ENCODE measurements at regions not wholly inside any gene's neighbourhood (a gene's known extent, or its start where the extent isn't known, plus 50 kb on each side); places are given as distances from the start of the nearest gene placed in this dataset.

- no peak for DNase-seq
These were observed 96.0 kb upstream of the IKZF1 start for GRCh38 chr7:50208378-50208982.

- DNase-seq, result no peak
These were observed 96.7 kb upstream of the IKZF1 start for GRCh38 chr7:50207686-50208255.

- DNase-seq, result no peak
These were observed 97.3 kb upstream of the IKZF1 start for GRCh38 chr7:50207251-50207564.

GRCh38 chr7:50206453-50207250, 97.9 kb upstream of the IKZF1 start:
- peak; percentile 73 for DNase-seq

GRCh38 chr7:50205011-50205410, 99.5 kb upstream of the IKZF1 start:
- DNase-seq, result no peak

GRCh38 chr7:50204581-50204980, 99.9 kb upstream of the IKZF1 start:
- no peak for DNase-seq

GRCh38 chr7:50203521-50203920, 101.0 kb upstream of the IKZF1 start:
- no peak for DNase-seq

- DNase-seq, result no peak
These were observed 102.4 kb upstream of the IKZF1 start for GRCh38 chr7:50202052-50202555.

- DNase-seq, result no peak
These were observed 104.7 kb upstream of the IKZF1 start for GRCh38 chr7:50199824-50200223.

- DNase-seq, result no peak
These were observed 104.5 kb upstream of the ZPBP start for GRCh38 chr7:50197549-50197948.

- no peak for DNase-seq
These were observed 103.7 kb upstream of the ZPBP start for GRCh38 chr7:50196719-50197118.

GRCh38 chr7:50190776-50191175, 97.7 kb upstream of the ZPBP start:
- no peak for DNase-seq

GRCh38 chr7:50189371-50189770, 96.3 kb upstream of the ZPBP start:
- no peak for DNase-seq

- DNase-seq, result no peak
These were observed 93.1 kb upstream of the ZPBP start for GRCh38 chr7:50185951-50186682.

GRCh38 chr7:50185208-50185607, 92.2 kb upstream of the ZPBP start:
- DNase-seq, result no peak

GRCh38 chr7:50184271-50184990, 91.4 kb upstream of the ZPBP start:
- no peak for DNase-seq

- DNase-seq, result peak; percentile 19
These were observed 89.7 kb upstream of the ZPBP start for GRCh38 chr7:50182759-50183158.

- no peak for DNase-seq
These were observed 88.0 kb upstream of the ZPBP start for GRCh38 chr7:50181081-50181480.

- no peak for DNase-seq
These were observed 85.1 kb upstream of the ZPBP start for GRCh38 chr7:50178166-50178565.

GRCh38 chr7:50174948-50175347, 81.9 kb upstream of the ZPBP start:
- no peak for DNase-seq

GRCh38 chr7:50166997-50167965, 74.2 kb upstream of the ZPBP start:
- DNase-seq, result no peak
